Esophagus muscularis mucosa (tissue), 4 donors: ENCODE measurements at regions not wholly inside any gene's neighbourhood (a gene's known extent, or its start where the extent isn't known, plus 50 kb on each side); places are given as distances from the start of the nearest gene placed in this dataset.

Experiments used
- DNase-seq: peaks from one replicate; pipeline ENCODE4 v3.0.0-alpha.2; 2017; ENCODE audit errors: extremely low spot score
- H3K27ac ChIP-seq, 4 donors: fragments of 200-600 bp; sonication (generic); replicated peaks in 1 of 4; 1 replicate in 3 of 4; 2 replicates in 1 of 4; pipeline ENCODE4 v1.5.1; 2016 to 2019; ENCODE audit warnings: mild to moderate bottlenecking in 1 of 4
- H3K27me3 ChIP-seq, 4 donors: fragments of 200-600 bp; sonication (generic); one replicate each; pipeline versions ENCODE4 v1.5.1 to v1.6.0; 2016 to 2019
- H3K36me3 ChIP-seq, 4 donors: fragments of 200-600 bp; sonication (generic); one replicate each; pipeline ENCODE4 v1.5.1; 2016 to 2019
- H3K4me1 ChIP-seq, 4 donors: fragments of 200-600 bp; sonication (generic); one replicate each; pipeline ENCODE4 v1.5.1; 2016 to 2019
- H3K4me3 ChIP-seq, 4 donors: fragments of 200-600 bp; sonication (generic); 1 replicate in 2 of 4; 2 replicates in 2 of 4; pipeline ENCODE4 v1.5.1; 2016 to 2019; ENCODE audit warnings: mild to moderate bottlenecking in 4 of 4, moderate library complexity in 1 of 4
- H3K9me3 ChIP-seq, 4 donors: fragments of 200-600 bp; sonication (generic); 1 replicate in 3 of 4; 2 replicates in 1 of 4; pipeline ENCODE4 v1.5.1; 2016 to 2019
- CTCF ChIP-seq, 3 experiments: fragments of 200-600 bp in 2 of 3; fragments of 450-650 bp in 1 of 3; sonication (generic) in 2 of 3; IDR thresholded peaks; one replicate each; pipeline ENCODE4 v1.5.1; 2017 to 2019; ENCODE audit warnings: antibody characterized with exemption in 3 of 3, mild to moderate bottlenecking in 2 of 3, moderate library complexity in 1 of 3
- EP300 ChIP-seq: sonication (generic); formaldehyde crosslinking; IDR thresholded peaks from one replicate; pipeline ENCODE4 v1.6.1; 2017; ENCODE audit warnings: antibody characterized with exemption
- POLR2A ChIP-seq: fragments of 450-650 bp; IDR thresholded peaks from one replicate; pipeline ENCODE4 v1.6.1; 2017; ENCODE audit warnings: antibody characterized with exemption, moderate library complexity, mild to moderate bottlenecking, low read depth
- POLR2AphosphoS5 ChIP-seq, 2 donors: sonication (generic); formaldehyde crosslinking; IDR thresholded peaks; one replicate each; pipeline ENCODE4 v1.6.1; 2017; ENCODE audit warnings: antibody characterized with exemption in 2 of 2
- WGBS: methylation state at CpG from one replicate; pipeline ENCODE4 v1.1.5; 2018; 5-methylcytosine and 5-hydroxymethylcytosine counted together
- intact Hi-C: fragments of 100-400 bp; cut with DNase I; formaldehyde crosslinking; loops from one replicate; pipeline ENCODE4 v1.15.1; 2023

- 13% methylated on average over 1 of the region's 1 CpG for WGBS
- Histone ChIP-seq H3K27ac (no peak overlapping the region), H3K27me3 (peaks cover 0 to 34% (median 12%) of the 10 kb centered on the region in 4 donors), H3K4me1 (peaks cover 0 to 11% (median 8%) of the 10 kb centered on the region in 4 donors), H3K4me3 (no peak overlapping the region), H3K9me3 (no peaks in the 10 kb centered on the region), H3K36me3 (no peaks in the 10 kb centered on the region)
- TF ChIP-seq POLR2A = no peak
- no peak for TF ChIP-seq EP300
- no peak for TF ChIP-seq POLR2AphosphoS5 (IDR thresholded peaks at IDR 0.05)
- TF ChIP-seq CTCF (IDR thresholded peaks at IDR 0.05) = no peak
- intact Hi-C loops = no loop called here
- no peak for DNase-seq
These were observed 106.5 kb upstream of the SIMC1 start for GRCh38 chr5:176131771-176132170.

- H3K9me3 ChIP-seq = no peaks in the 10 kb centered on the region
- TF ChIP-seq POLR2A (no peak), POLR2AphosphoS5 (IDR thresholded peaks at IDR 0.05) (no peak), EP300 (no peak), CTCF (IDR thresholded peaks at IDR 0.05) (no peak)
- no peak overlapping the region for H3K4me3 ChIP-seq
- WGBS = 63% methylated on average over 27 of the region's 29 CpGs
- peaks cover 0 to 34% (median 12%) of the 10 kb centered on the region in 4 donors for H3K27me3 ChIP-seq
- peaks cover 0 to 11% (median 8%) of the 10 kb centered on the region in 4 donors for H3K4me1 ChIP-seq
- intact Hi-C loops = no loop called here
- no peaks in the 10 kb centered on the region for H3K36me3 ChIP-seq
- no peak overlapping the region for H3K27ac ChIP-seq
- DNase-seq = no peak
These were observed 105.5 kb upstream of the SIMC1 start for GRCh38 chr5:176132471-176133288.

- no peak for DNase-seq
- Histone ChIP-seq H3K4me3 (no peak overlapping the region), H3K27ac (no peak overlapping the region), H3K4me1 (peaks cover 0 to 11% (median 8%) of the 10 kb centered on the region in 4 donors), H3K27me3 (peaks cover 0 to 34% (median 12%) of the 10 kb centered on the region in 4 donors), H3K36me3 (no peaks in the 10 kb centered on the region), H3K9me3 (no peaks in the 10 kb centered on the region)
- WGBS = 27% methylated on average over 3 of the region's 34 CpGs
- TF ChIP-seq POLR2AphosphoS5 (IDR thresholded peaks at IDR 0.05) (no peak), CTCF (IDR thresholded peaks at IDR 0.05) (no peak), EP300 (no peak), POLR2A (no peak)
- intact Hi-C loops = no loop called here
These were observed 104.8 kb upstream of the SIMC1 start for GRCh38 chr5:176133289-176133870.

- Histone ChIP-seq H3K27ac (no peak overlapping the region), H3K9me3 (no peaks in the 10 kb centered on the region), H3K27me3 (peaks cover 0 to 34% (median 12%) of the 10 kb centered on the region in 4 donors), H3K4me3 (no peak overlapping the region), H3K36me3 (no peaks in the 10 kb centered on the region), H3K4me1 (peaks cover 0 to 11% (median 8%) of the 10 kb centered on the region in 4 donors)
- TF ChIP-seq CTCF (IDR thresholded peaks at IDR 0.05) (no peak), POLR2A (no peak), EP300 (no peak), POLR2AphosphoS5 (IDR thresholded peaks at IDR 0.05) (no peak)
- 23% methylated on average over 13 of the region's 15 CpGs for WGBS
- intact Hi-C loops = no loop called here
- DNase-seq = no peak
These were observed 104.3 kb upstream of the SIMC1 start for GRCh38 chr5:176133877-176134276.
